Peyer's patch (tissue), 4 donors: ENCODE measurements at regions not wholly inside any gene's neighbourhood (a gene's known extent, or its start where the extent isn't known, plus 50 kb on each side); places are given as distances from the start of the nearest gene placed in this dataset.

Experiments
- DNase-seq, 3 donors: peaks; one replicate each; pipeline ENCODE4 v3.0.0-alpha.2; 2017 to 2019
- H3K27ac ChIP-seq, 4 donors: fragments of 200-600 bp; sonication (generic); one replicate each; pipeline ENCODE4 v1.5.1; 2016 to 2019
- H3K27me3 ChIP-seq, 2 donors: fragments of 200-600 bp; sonication (generic); one replicate each; pipeline ENCODE4 v1.5.1; 2019
- H3K36me3 ChIP-seq, 3 donors: fragments of 200-600 bp; sonication (generic); one replicate each; pipeline ENCODE4 v1.5.1; 2016 to 2019
- H3K4me1 ChIP-seq, 4 donors: fragments of 200-600 bp; sonication (generic); one replicate each; pipeline ENCODE4 v1.5.1; 2016 to 2019
- H3K4me3 ChIP-seq, 4 donors: fragments of 200-600 bp; sonication (generic); 1 replicate in 3 of 4; 2 replicates in 1 of 4; pipeline ENCODE4 v1.5.1; 2016 to 2019; ENCODE audit warnings: mild to moderate bottlenecking in 1 of 4
- H3K9me3 ChIP-seq, 4 donors: fragments of 200-600 bp; sonication (generic); one replicate each; pipeline ENCODE4 v1.5.1; 2016 to 2019; ENCODE audit warnings: mild to moderate bottlenecking in 1 of 4
- POLR2A ChIP-seq, 2 donors: fragments of 450-650 bp; IDR thresholded peaks; one replicate each; pipeline ENCODE4 v1.5.1; 2017; ENCODE audit warnings: antibody characterized with exemption in 2 of 2, mild to moderate bottlenecking in 2 of 2, moderate library complexity in 2 of 2
- TF ChIP-seq, protein P1 (sequence below), 6 experiments: fragments of 450-650 bp in 4 of 6; fragments of 200-600 bp in 2 of 6; sonication (generic) in 1 of 6; IDR thresholded peaks; one replicate each; pipeline ENCODE4 v1.5.1; 2017 to 2019; ENCODE audit warnings: antibody characterized with exemption in 6 of 6, mild to moderate bottlenecking in 3 of 6, moderate library complexity in 1 of 6

DNA sequence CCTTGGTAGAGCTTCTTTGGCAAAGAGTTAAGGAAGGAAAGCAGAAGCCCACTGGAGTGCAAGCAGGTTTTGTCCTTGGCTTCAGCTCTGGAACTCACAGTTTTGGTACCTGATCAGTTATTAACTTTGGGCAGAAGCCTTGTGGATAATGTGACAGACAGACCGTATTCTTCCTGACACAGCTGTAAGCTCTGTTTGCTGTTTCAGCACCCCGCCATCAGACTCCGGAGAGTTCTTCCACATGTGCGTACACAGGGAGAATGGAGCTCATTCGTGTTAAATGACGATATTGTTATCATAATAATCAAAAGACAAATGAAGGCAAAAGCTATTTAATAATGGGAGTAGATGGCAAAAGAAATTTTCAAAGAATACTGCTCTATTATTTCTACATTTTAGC, 155.1 kb upstream of the ARGLU1 start:
- no peaks in the 10 kb centered on the region for H3K27me3 ChIP-seq
- H3K4me3 ChIP-seq = no peak overlapping the region
- DNase-seq = no peak
- TF ChIP-seq POLR2A (IDR thresholded peaks at IDR 0.05) = no peak
- TF ChIP-seq, protein P1, sequence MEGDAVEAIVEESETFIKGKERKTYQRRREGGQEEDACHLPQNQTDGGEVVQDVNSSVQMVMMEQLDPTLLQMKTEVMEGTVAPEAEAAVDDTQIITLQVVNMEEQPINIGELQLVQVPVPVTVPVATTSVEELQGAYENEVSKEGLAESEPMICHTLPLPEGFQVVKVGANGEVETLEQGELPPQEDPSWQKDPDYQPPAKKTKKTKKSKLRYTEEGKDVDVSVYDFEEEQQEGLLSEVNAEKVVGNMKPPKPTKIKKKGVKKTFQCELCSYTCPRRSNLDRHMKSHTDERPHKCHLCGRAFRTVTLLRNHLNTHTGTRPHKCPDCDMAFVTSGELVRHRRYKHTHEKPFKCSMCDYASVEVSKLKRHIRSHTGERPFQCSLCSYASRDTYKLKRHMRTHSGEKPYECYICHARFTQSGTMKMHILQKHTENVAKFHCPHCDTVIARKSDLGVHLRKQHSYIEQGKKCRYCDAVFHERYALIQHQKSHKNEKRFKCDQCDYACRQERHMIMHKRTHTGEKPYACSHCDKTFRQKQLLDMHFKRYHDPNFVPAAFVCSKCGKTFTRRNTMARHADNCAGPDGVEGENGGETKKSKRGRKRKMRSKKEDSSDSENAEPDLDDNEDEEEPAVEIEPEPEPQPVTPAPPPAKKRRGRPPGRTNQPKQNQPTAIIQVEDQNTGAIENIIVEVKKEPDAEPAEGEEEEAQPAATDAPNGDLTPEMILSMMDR (IDR thresholded peaks at IDR 0.05) = no peak
- H3K4me1 ChIP-seq = no peaks in the 10 kb centered on the region
- H3K27ac ChIP-seq = no peak overlapping the region
- no peaks in the 10 kb centered on the region for H3K36me3 ChIP-seq
- no peaks in the 10 kb centered on the region for H3K9me3 ChIP-seq

DNA sequence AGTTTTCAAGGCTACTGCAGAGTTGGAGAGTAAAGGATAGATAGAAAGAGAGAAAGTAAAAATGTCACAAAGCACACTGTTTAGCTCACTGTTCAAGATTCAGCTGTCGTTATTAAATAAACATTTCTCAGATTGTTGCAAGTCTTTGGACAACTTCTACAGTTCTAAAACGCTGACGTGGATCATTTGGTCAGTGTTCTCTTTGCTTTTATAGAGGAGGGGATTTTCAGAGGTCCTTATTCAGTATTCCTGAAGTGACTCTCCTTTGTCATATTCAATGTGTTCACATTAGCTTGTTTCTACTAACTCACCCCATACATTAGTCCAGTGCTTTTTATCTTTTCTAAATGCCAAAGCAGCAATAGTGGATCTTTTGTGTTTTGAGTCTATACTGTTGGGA, 154.7 kb upstream of the ARGLU1 start:
- H3K4me3 ChIP-seq = no peak overlapping the region
- DNase-seq = no peak
- TF ChIP-seq, protein P1 (IDR thresholded peaks at IDR 0.05) = no peak
- TF ChIP-seq POLR2A (IDR thresholded peaks at IDR 0.05) = no peak
- H3K9me3 ChIP-seq = no peaks in the 10 kb centered on the region
- H3K27me3 ChIP-seq = no peaks in the 10 kb centered on the region
- no peaks in the 10 kb centered on the region for H3K36me3 ChIP-seq
- H3K4me1 ChIP-seq = no peaks in the 10 kb centered on the region
- H3K27ac ChIP-seq = no peak overlapping the region

DNA sequence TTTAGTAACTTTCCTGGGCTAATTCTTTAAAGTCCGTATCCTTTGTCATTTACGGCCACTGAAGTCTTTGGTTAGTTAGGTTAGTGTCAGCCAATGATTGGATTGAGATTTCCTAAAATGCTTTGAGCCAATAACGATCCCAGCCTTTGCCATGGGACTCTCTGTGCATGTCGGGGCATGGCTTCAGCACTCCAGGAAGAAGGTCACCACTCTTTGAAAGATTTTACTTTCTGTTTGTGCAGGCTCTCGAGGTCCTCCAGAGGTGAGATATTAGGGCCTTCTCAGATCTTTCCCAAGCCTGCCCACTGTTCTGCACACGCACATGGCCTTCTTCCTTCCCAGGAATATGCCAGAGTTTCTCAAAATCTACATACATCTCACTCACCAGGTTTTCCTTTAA, 153.7 kb upstream of the ARGLU1 start:
- H3K4me3 ChIP-seq = no peak overlapping the region
- H3K36me3 ChIP-seq = no peaks in the 10 kb centered on the region
- TF ChIP-seq, protein P1 (IDR thresholded peaks at IDR 0.05) = no peak
- no peak for TF ChIP-seq POLR2A (IDR thresholded peaks at IDR 0.05)
- no peak for DNase-seq
- H3K9me3 ChIP-seq = peaks cover 0 to 2% (median 0%) of the 10 kb centered on the region in 4 donors
- H3K27me3 ChIP-seq = no peaks in the 10 kb centered on the region
- no peaks in the 10 kb centered on the region for H3K4me1 ChIP-seq
- no peak overlapping the region for H3K27ac ChIP-seq

DNA sequence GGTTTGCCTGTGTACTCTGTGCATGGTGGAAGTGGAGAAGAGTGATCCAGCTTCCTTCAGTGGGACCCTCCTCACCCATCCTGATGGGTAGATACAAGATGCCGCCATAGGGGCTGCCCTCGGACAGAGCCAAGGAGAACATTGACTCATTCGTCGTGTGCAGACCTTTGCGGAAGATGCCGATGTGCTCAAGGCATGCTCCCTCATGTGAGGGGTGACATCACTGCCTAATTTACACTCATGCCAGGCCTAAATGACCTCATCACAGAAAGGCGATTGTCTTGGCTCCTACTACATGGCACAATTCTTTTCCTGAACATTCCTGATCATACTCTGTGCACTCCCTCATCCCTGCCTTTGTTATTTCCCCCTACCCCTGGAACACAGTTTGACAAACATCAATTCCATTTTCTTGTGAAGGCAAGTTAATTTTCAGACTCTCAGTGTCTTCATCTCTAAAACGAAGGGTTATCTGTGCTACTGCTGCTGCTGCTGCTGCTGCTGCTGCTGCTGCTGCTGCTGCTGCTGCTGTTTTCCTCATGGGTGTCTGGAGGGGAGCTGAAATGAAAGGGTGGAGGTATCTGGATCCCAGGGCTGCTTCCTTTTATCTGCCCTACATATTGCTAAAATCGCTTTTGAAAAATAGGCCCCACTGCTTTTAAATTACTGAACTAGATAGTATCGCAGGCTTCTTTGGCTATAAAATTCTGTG, 146.5 kb upstream of the ARGLU1 start:
- Histone ChIP-seq H3K4me1 (no peaks in the 10 kb centered on the region), H3K9me3 (peaks cover 0 to 2% (median 0%) of the 10 kb centered on the region in 4 donors), H3K4me3 (no peak overlapping the region), H3K27me3 (no peaks in the 10 kb centered on the region), H3K36me3 (no peaks in the 10 kb centered on the region), H3K27ac (peak overlapping the region in 1 of 4 donors; percentile 25)
- no peak for DNase-seq
- TF ChIP-seq, protein P1 (IDR thresholded peaks at IDR 0.05) = no peak

DNA sequence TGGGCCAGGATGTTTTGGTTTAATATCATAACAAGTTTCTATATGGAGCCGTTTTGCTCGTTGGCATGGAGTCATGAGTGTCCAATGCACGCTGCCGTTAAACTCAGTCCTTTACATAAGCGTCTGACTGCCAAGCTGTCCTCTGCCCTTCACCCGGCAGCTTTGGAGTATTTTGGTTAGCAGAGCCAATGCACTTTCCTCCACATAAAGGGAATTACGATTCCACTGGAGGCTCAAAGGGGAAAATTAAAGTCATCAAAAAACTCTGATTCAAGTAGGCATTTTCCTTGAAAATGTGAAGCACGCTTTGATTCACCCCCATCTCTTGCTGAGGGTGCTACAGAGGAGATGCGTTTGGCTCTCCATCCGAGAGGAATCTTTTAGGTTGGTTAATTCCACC, 144.4 kb upstream of the ARGLU1 start:
- DNase-seq = no peak

More for the DNA sequence above, 144.4 kb upstream of the ARGLU1 start:
- H3K4me3 ChIP-seq = no peak overlapping the region
- peaks cover 0 to 2% (median 0%) of the 10 kb centered on the region in 4 donors for H3K9me3 ChIP-seq
- H3K4me1 ChIP-seq = no peaks in the 10 kb centered on the region
- H3K27ac ChIP-seq = no peak overlapping the region
- no peaks in the 10 kb centered on the region for H3K36me3 ChIP-seq
- no peak for TF ChIP-seq POLR2A (IDR thresholded peaks at IDR 0.05)
- TF ChIP-seq, protein P1 (IDR thresholded peaks at IDR 0.05) = no peak
- H3K27me3 ChIP-seq = no peaks in the 10 kb centered on the region
